H9 (cell line): ENCODE measurements at regions not wholly inside any gene's neighbourhood (a gene's known extent, or its start where the extent isn't known, plus 50 kb on each side); places are given as distances from the start of the nearest gene placed in this dataset.

Experiments
- DNase-seq: peaks from one replicate; pipeline ENCODE4 v3.0.0-alpha.2; 2017
- H2AFZ ChIP-seq: one replicate; pipeline ENCODE4 v1.6.1; 2013; ENCODE audit warnings: mild to moderate bottlenecking, low read length, control low read depth, moderate library complexity
- H2AK5ac ChIP-seq: 2 replicates; pipeline ENCODE4 v1.6.1; 2013; ENCODE audit warnings: low read length, control low read depth, mixed read lengths; ENCODE audit not compliant: insufficient read length
- H2BK120ac ChIP-seq: one replicate; pipeline ENCODE4 v1.6.1; 2013; ENCODE audit warnings: low read depth, mild to moderate bottlenecking, low read length, control low read depth, inconsistent platforms; ENCODE audit not compliant: poor library complexity, severe bottlenecking
- H2BK12ac ChIP-seq: 2 replicates; pipeline ENCODE4 v1.6.1; 2013; ENCODE audit warnings: low read length, control low read depth, mixed read lengths, low read depth; ENCODE audit not compliant: insufficient read length
- H2BK15ac ChIP-seq: 2 replicates; pipeline ENCODE4 v1.6.1; 2013; ENCODE audit warnings: low read depth, low read length, control low read depth
- H2BK20ac ChIP-seq: one replicate; pipeline ENCODE4 v1.6.1; 2013; ENCODE audit warnings: low read depth, mild to moderate bottlenecking, low read length, control low read depth, inconsistent platforms; ENCODE audit not compliant: poor library complexity, severe bottlenecking
- H2BK5ac ChIP-seq: 2 replicates; pipeline ENCODE4 v1.6.1; 2013; ENCODE audit warnings: low read length, control low read depth, mixed read lengths; ENCODE audit not compliant: insufficient read length
- H3K14ac ChIP-seq: 2 replicates; pipeline ENCODE4 v1.6.1; 2013; ENCODE audit warnings: low read length, control low read depth; ENCODE audit not compliant: insufficient read depth
- H3K18ac ChIP-seq: 2 replicates; pipeline ENCODE4 v1.6.1; 2013; ENCODE audit warnings: low read depth, mild to moderate bottlenecking, mixed read lengths, low read length, control low read depth; ENCODE audit not compliant: insufficient read length
- H3K23ac ChIP-seq: 2 replicates; pipeline ENCODE4 v1.6.1; 2013; ENCODE audit warnings: low read length, control low read depth, mixed read lengths, low read depth; ENCODE audit not compliant: insufficient read length
- H3K23me2 ChIP-seq: 2 replicates; pipeline ENCODE4 v1.6.1; 2013; ENCODE audit warnings: low read depth, mild to moderate bottlenecking, mixed read lengths, low read length, control low read depth; ENCODE audit not compliant: insufficient read length, poor library complexity, severe bottlenecking
- H3K27ac ChIP-seq: 2 replicates; pipeline ENCODE4 v1.5.1; 2013; ENCODE audit warnings: low read length, control low read depth, mixed read lengths, low read depth; ENCODE audit not compliant: insufficient read length
- H3K27me3 ChIP-seq: 2 replicates; pipeline ENCODE4 v1.6.1; 2013; ENCODE audit warnings: low read length, control low read depth, inconsistent platforms; ENCODE audit not compliant: insufficient read depth
- H3K4ac ChIP-seq: 2 replicates; pipeline ENCODE4 v1.6.1; 2013; ENCODE audit warnings: low read depth, mild to moderate bottlenecking, control low read depth, inconsistent platforms, low read length, moderate library complexity
- H3K4me1 ChIP-seq: 2 replicates; pipeline ENCODE4 v1.6.1; 2013; ENCODE audit warnings: low read length, control low read depth, inconsistent platforms; ENCODE audit not compliant: insufficient read depth
- H3K4me2 ChIP-seq: 2 replicates; pipeline ENCODE4 v1.6.1; 2013; ENCODE audit warnings: low read length, control low read depth, mixed read lengths; ENCODE audit not compliant: insufficient read length, insufficient read depth
- H3K56ac ChIP-seq: 2 replicates; pipeline ENCODE4 v1.6.1; 2013; ENCODE audit warnings: low read depth, mild to moderate bottlenecking, mixed read lengths, low read length, control low read depth; ENCODE audit not compliant: insufficient read length
- H3K79me1 ChIP-seq: 2 replicates; pipeline ENCODE4 v1.6.1; 2013; ENCODE audit warnings: low read depth, mild to moderate bottlenecking, moderate library complexity, low read length, control low read depth, inconsistent platforms; ENCODE audit not compliant: insufficient read depth, poor library complexity, severe bottlenecking
- H3K79me2 ChIP-seq: 2 replicates; pipeline ENCODE4 v1.6.1; 2013; ENCODE audit warnings: low read length, control low read depth, inconsistent platforms; ENCODE audit not compliant: insufficient read depth
- H3K9ac ChIP-seq: 2 replicates; pipeline ENCODE4 v1.6.1; 2013; ENCODE audit warnings: low read length, control low read depth, mixed read lengths; ENCODE audit not compliant: insufficient read length; ENCODE audit errors: extremely low read depth
- H3K9me3 ChIP-seq: one replicate; pipeline ENCODE4 v1.6.1; 2013; ENCODE audit warnings: low read depth, low read length, inconsistent platforms; ENCODE audit not compliant: control insufficient read depth
- H3T11ph ChIP-seq: one replicate; pipeline ENCODE4 v1.6.1; 2013; ENCODE audit warnings: mild to moderate bottlenecking, low read length, control low read depth, inconsistent platforms
- H4K20me1 ChIP-seq: one replicate; pipeline ENCODE4 v1.6.1; 2013; ENCODE audit not compliant: control insufficient read depth, insufficient read length, insufficient read depth
- H4K5ac ChIP-seq: 2 replicates; pipeline ENCODE4 v1.6.1; 2013; ENCODE audit warnings: low read depth, mild to moderate bottlenecking, mixed read lengths, low read length, control low read depth; ENCODE audit not compliant: insufficient read length
- H4K8ac ChIP-seq: replicated peaks from 2 replicates; pipeline ENCODE4 v1.6.1; 2013; ENCODE audit warnings: low read length, control low read depth, mixed read lengths, low read depth; ENCODE audit not compliant: insufficient read length
- H4K91ac ChIP-seq: 2 replicates; pipeline ENCODE4 v1.6.1; 2013; ENCODE audit warnings: low read depth, mild to moderate bottlenecking, moderate library complexity, mixed read lengths, low read length, control low read depth; ENCODE audit not compliant: insufficient read length
- H3K27ac Mint-ChIP-seq, 3 experiments: 2 replicates in 2 of 3; 3 replicates in 1 of 3; pipeline ENCODE4 v1.8.0; 2020 to 2021; ENCODE audit warnings: mixed read lengths in 3 of 3, mild to moderate bottlenecking in 1 of 3, moderate library complexity in 1 of 3
- H3K27me3 Mint-ChIP-seq: 2 replicates; pipeline ENCODE4 v1.8.0; 2021; ENCODE audit warnings: low read depth, mild to moderate bottlenecking, moderate library complexity, mixed read lengths
- H3K36me3 Mint-ChIP-seq, 3 experiments: 2 replicates in 2 of 3; 3 replicates in 1 of 3; pipeline ENCODE4 v1.8.0; 2020 to 2021; ENCODE audit warnings: low read depth in 3 of 3, mixed read lengths in 3 of 3; ENCODE audit not compliant: insufficient read depth in 1 of 3
- H3K4me1 Mint-ChIP-seq, 2 experiments: 2 replicates each; pipeline ENCODE4 v1.8.0; 2020; ENCODE audit warnings: mixed read lengths in 2 of 2
- H3K4me3 Mint-ChIP-seq, 2 experiments: 2 replicates in 1 of 2; 3 replicates in 1 of 2; pipeline ENCODE4 v1.8.0; 2020 to 2021; ENCODE audit warnings: mild to moderate bottlenecking in 2 of 2, mixed read lengths in 2 of 2, moderate library complexity in 1 of 2
- H3K9me3 Mint-ChIP-seq, 2 experiments: 2 replicates in 1 of 2; 3 replicates in 1 of 2; pipeline ENCODE4 v1.8.0; 2020; ENCODE audit warnings: mild to moderate bottlenecking in 2 of 2, mixed read lengths in 2 of 2, moderate library complexity in 1 of 2
- CTCF ChIP-seq: fragments of 200-600 bp; sonication (generic); conservative IDR thresholded peaks from 3 replicates; pipeline ENCODE4 v1.8.0; 2021; ENCODE audit warnings: antibody characterized with exemption, mild to moderate bottlenecking
- WGBS: extraction: QIAGEN DNeasy Blood & Tissue Kit; methylation state at CpG from one replicate; pipeline ENCODE4 v1.1.7; 2013; ENCODE audit warnings: missing lambda C conversion rate, low lambda C conversion rate, mixed read lengths; ENCODE audit not compliant: insufficient read length; ENCODE audit errors: extremely low coverage; 5-methylcytosine and 5-hydroxymethylcytosine counted together

GRCh38 chr6:3665608-3666007 is 85.9 kb downstream of the PXDC1 start:
- H3K27me3 Mint-ChIP-seq: peaks cover 4% of the 10 kb centered on the region
- H2AK5ac ChIP-seq: no peak overlapping the region
- H3K4me1 ChIP-seq: peaks cover 15% of the 10 kb centered on the region
- H3K14ac ChIP-seq: no peak overlapping the region
- no peaks in the 10 kb centered on the region for H3K23me2 ChIP-seq
- H3K9me3 ChIP-seq: no peaks in the 10 kb centered on the region
- H4K5ac ChIP-seq: no peak overlapping the region
- no peak for TF ChIP-seq CTCF
- peaks cover 7 to 14% (median 12%) of the 10 kb centered on the region in 3 experiments for H3K36me3 Mint-ChIP-seq
- H2BK12ac ChIP-seq: no peak overlapping the region
- no peak overlapping the region for H3K9ac ChIP-seq
- H3K56ac ChIP-seq: no peak overlapping the region
- H3K27me3 ChIP-seq: no peaks in the 10 kb centered on the region
- no peak overlapping the region for H3K4me2 ChIP-seq
- H3K4me3 Mint-ChIP-seq: peak overlapping the region in 1 of 2 experiments; percentile 47; a peak in 1 of 5 replicates
- no peak overlapping the region for H3K27ac Mint-ChIP-seq
- H3K27ac ChIP-seq: no peak overlapping the region
- no peak overlapping the region for H3K23ac ChIP-seq
- peaks cover 25 to 26% of the 10 kb centered on the region in 2 experiments for H3K4me1 Mint-ChIP-seq
- H3K9me3 Mint-ChIP-seq: peaks cover 15 to 19% of the 10 kb centered on the region in 2 experiments; a peak in 4 of 5 replicates
- H2BK120ac ChIP-seq: no peak overlapping the region
- DNase-seq: no peak
- H2BK20ac ChIP-seq: no peak overlapping the region
- H3T11ph ChIP-seq: no peak overlapping the region
- H4K20me1 ChIP-seq: no peaks in the 10 kb centered on the region
- no peak overlapping the region for H3K4ac ChIP-seq
- H3K79me2 ChIP-seq: no peaks in the 10 kb centered on the region
- H3K79me1 ChIP-seq: no peaks in the 10 kb centered on the region
- H3K18ac ChIP-seq: no peak overlapping the region
- H2AFZ ChIP-seq: no peak overlapping the region
- H4K8ac ChIP-seq: no peak overlapping the region
- no CpG with 5 or more reads among the region's 1 CpG for WGBS
- H2BK15ac ChIP-seq: no peak overlapping the region
- no peak overlapping the region for H4K91ac ChIP-seq
- H2BK5ac ChIP-seq: no peak overlapping the region
